ENCODE measurements at regions not wholly inside any gene's neighbourhood (a gene's known extent, or its start where the extent isn't known, plus 50 kb on each side); places are given as distances from the start of the nearest gene placed in this dataset.

GRCh38 chr21:25334046-25334730 lies 273.1 kb downstream of the MRPL39 start:
- TF ChIP-seq CTCF (IDR thresholded peaks at IDR 0.05) (no peak), EZH2 (IDR thresholded peaks at IDR 0.05; ENCODE audit: borderline replicate concordance, insufficient read depth, low read depth, low read length, poor library complexity, severe bottlenecking) (no peak)

Measured in B cell (primary cell).